ENCODE measurements at regions not wholly inside any gene's neighbourhood (a gene's known extent, or its start where the extent isn't known, plus 50 kb on each side); places are given as distances from the start of the nearest gene placed in this dataset.
"Not testable (repeated sequence)": the region's sequence is repeated elsewhere in the genome, so short reads cannot be mapped to it uniquely, and the experiment has no call there.

DNA sequence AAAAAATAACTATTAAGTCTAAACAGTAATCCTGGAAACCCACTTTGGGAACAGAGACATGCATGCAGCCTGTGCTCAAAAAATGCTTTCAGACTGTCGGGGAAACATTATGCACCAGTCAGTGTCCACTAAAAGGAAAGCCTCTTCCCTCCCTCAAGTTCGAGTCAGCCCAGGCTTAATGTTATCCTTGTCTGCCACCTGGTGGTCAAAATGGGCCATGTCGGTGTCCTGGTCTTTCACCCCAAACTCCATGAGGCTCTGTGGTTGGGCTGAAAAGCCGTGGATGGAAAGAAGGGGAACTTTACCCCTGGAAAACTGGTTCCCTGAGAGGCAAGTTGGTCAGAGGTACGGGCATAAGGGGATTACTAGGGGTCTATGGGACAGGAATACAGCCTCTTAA is 88.4 kb upstream of the ZNF492 start:
- peak; percentile 57 for DNase-seq

- DNase-seq = no peak
Observed at GRCh38 chr19:22533761-22534160, 100.4 kb upstream of the ZNF492 start.

DNA sequence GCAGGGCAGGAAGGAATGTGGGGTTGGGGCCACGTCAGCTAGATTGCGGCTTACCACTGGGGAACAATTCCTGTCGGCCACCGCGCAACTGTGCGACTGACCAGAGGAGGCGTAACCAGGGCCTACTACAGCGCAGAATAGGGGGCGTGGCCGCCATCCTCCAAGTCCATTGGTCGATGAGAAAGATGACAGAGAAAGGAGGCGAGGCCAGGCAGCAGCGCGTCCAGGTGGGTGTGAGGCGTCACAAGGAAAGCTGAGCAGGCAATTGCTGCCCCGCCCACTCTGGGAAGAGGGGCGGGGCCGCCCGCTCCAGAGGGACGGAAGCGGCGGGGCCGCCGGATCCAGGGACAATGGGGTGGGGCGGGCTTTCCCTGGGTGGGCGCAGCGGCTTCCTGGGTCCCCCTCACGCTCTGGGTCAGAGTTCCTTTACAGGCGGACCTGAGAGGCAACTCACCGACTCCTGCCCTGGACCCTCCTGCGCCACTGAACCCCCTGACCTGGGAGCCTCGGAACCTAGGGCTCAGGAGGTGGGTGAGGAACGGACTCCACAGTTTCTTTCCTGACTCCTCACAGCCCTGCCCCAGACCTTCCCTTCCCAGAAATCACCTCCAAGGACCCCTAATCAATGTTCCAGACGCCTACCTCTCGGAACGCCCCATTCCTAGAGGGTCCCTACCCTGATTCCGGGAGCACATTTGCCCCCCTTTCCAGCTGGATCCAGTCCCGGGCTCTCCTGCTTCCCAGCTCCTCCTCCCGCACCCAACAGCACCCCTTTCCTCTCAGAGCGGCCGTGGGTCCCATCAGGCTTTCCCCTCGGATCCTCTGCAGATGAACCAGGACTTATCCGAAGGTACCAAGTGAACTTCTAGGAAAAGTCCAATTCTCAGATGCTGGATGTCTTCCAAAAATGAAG is 101.5 kb upstream of the ZNF492 start:
- DNase-seq = no peak

- no peak for DNase-seq
Observed at GRCh38 chr19:22530042-22530441, 104.1 kb upstream of the ZNF492 start.

GRCh38 chr19:22528956-22529355 is 105.2 kb upstream of the ZNF492 start:
- DNase-seq = no peak

- DNase-seq = no peak
Observed at GRCh38 chr19:22527554-22527953, 105.4 kb upstream of the ZNF98 start.

- DNase-seq = no peak
Observed at GRCh38 chr19:22526661-22527272, 104.6 kb upstream of the ZNF98 start.

DNA sequence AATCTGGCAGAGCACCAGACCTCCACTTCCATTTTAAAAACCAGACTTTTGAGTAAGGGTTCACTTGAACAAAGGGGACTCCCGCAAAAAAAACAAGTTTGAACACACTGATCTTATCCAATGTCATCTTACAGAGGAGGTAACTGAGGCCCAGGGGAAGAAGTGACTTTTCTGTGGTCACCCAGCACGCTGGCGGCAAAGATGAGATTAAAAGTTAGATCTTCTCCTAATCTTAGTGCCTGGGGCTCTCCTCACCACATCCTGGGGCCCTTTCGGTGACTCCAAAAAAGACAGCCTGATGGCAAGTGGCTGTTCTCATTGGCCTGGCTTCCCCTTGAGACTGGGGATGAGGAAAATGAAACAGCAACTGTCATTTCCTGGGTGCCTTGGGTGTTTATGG is 101.8 kb upstream of the ZNF98 start:
- DNase-seq = no peak

DNA sequence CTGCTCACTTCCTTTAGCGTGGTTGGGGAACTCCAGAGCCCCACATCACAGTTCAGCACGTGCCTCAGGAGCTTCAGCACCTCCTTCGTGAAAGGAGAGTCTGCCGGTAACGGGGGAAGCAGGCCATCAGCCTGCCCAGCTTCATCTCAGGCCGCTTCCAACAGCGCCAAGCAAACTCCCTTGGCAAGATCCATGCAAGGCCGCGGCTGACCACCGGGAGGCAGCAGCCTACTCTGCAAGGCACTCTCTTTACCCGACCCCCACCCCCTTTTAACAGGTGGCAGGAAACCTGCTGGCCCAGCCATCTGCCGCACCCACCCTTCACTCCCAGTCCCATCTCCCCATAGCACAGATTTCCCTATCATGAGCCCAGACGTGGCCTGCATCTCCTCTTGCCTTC is 97.4 kb upstream of the ZNF98 start:
- not testable (repeated sequence) for DNase-seq

DNA sequence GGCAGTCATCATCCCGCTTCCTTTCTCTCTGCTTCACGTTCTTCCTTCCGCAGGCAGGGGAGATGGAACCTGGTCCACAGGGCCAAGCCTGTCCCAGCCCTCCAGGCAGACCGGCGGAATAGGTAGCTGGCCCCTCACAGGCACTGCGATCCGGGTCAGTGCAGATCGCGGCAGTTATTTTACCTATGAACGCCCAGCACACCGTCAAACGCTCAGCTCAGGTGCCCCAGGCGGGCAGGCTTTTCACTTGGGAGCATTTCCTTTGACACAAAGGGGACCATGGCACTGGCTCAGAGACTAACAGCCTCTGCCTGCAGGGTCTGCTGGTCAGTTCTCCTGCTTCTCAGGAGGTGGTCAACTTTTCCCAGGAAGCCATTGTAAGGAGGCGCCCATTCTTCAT is 97.0 kb upstream of the ZNF98 start:
- no peak for DNase-seq

- no peak for DNase-seq
Observed at GRCh38 chr19:22517496-22518411, 95.6 kb upstream of the ZNF98 start.

DNA sequence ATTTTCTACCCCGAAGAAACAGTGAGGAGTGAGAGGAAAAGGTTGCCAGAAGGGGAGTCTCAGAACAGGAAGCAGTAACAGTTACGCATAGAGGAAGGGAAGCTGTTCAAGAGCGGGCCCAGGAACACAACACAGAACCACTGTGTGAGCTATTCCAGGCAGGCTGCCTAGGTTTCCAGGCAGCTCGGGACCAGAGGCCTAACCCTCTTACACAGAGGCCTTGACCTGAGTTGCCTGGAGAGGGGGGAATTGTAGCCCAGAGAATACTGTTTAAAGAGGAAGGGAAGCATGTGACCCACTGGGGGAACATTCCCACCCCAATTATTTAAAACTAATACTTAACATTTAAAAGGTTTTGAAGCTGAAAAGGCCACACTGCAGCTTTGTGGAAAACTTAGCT is 93.3 kb upstream of the ZNF98 start:
- no peak for DNase-seq

GRCh38 chr19:22503524-22503923 is 81.4 kb upstream of the ZNF98 start:
- no peak for DNase-seq

GRCh38 chr19:22502766-22503165 is 80.6 kb upstream of the ZNF98 start:
- DNase-seq = no peak

DNA sequence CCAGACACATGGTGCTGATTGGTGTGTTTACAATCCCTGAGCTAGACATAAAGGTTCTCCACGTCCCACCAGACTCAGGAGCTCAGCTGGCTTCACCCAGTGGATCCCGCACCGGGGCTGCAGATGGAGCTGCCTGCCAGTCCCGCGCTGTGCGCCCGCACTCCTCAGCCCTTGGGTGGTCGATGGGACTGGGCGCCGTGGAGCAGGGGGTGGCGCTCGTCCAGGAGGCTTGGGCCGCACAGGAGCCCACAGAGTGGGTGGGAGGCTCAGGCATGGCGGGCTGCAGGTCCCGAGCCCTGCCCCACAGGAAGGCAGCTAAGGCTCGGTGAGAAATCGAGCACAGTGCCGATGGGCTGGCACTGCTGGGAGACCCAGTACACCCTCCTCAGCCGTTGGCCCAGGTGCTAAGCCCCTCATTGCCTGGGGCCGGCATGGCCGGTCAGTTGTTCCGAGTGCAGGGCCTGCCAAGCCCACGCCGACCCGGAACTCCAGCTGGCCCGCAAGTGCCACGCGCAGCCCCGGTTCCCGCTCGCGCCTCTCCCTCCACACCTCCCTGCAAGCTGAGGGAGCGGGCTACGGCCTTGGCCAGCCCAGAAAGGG is 76.8 kb upstream of the ZNF98 start:
- not testable (repeated sequence) for DNase-seq

DNA sequence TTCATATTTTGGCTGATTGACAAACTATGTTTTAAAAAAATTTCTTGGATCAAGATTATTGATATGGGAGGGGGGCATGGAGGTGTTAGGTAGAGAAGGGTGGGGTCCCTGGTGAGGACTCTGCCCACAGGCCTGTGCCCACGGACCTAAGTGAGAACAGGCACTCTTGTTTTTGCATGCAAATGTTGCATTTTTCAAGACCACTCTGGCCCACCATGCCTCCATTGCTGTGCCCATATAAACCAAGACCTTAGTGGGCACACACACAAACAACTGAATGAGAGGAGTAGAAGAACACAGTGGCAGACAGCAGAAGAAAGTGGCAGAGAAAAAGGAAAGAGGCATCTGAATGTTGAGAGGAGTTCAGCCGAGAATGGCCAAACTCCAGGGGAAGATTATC is 69.6 kb upstream of the ZNF98 start:
- DNase-seq = no peak

DNA sequence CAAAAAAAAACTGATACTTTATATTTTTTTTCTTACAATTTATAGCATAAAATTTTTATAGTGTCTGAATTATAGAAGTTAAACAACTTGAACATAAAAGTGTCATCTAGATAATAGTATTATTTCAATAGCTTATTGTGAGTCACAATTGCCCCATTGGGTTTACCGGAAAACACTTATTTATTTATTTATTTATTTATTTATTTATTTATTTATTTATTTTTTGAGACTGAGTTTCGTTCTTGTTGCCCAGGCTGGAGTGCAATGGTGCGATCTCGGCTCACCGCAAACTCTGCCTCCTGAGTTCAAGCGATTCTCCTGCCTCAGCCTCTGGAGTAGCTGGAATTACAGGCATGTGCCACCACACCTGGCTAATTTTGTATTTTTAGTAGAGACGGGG is 61.4 kb upstream of the ZNF98 start:
- DNase-seq = not testable (repeated sequence)

DNA sequence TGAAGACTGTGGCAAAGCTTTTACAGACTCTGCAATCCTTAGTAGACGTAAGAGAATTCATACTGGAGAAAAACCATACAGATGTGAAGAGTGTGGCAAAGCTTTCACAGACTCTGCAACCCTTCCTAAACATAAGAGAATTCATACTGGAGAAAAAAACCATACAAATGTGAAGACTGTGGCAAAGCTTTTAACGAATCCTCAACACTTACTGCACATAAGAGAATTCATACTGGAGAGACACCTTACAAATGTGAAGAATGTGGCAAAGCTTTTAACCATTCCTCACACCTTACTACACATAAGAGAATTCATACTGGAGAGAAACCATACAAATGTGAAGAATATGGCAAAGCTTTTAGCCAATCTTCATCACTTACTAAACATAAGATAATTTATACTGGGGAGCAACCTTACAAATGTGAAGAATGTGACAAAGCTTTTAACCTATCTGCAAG is 50.1 kb upstream of the ZNF98 start:
- DNase-seq = no peak
